RWPE1 (cell line): ENCODE measurements at regions not wholly inside any gene's neighbourhood (a gene's known extent, or its start where the extent isn't known, plus 50 kb on each side); places are given as distances from the start of the nearest gene placed in this dataset.

Experiments
- CTCF ChIA-PET: fragments of 350-600 bp; sonication (Branson Sonifier 250); formaldehyde crosslinking; extraction: SDS; loops from one replicate; lab custom pipeline; 2021; lab: Yijun Ruan, JAX
- POLR2A ChIA-PET: fragments of 400-600 bp; formaldehyde crosslinking; extraction: SDS; loops from one replicate; lab custom pipeline; 2020; ENCODE audit warnings: antibody characterized with exemption; ENCODE audit not compliant: low non-redundant PET; lab: Yijun Ruan, JAX
- DNase-seq: peaks from one replicate; pipeline ENCODE4 v3.0.0; 2012; ENCODE audit warnings: low spot score
- H3K27ac ChIP-seq: fragments of 450-650 bp; 2 replicates; pipeline ENCODE4 v1.5.1; 2017
- TF ChIP-seq, protein P1 (sequence below): fragments of 450-650 bp; conservative IDR thresholded peaks from 2 replicates; pipeline ENCODE4 v1.5.1; 2017; ENCODE audit warnings: low read depth, mild to moderate bottlenecking

GRCh38 chr5:135190416-135191083, 156.5 kb upstream of the PITX1 start:
- DNase-seq: no peak
- CTCF ChIA-PET: interaction anchor here (0.5 to 1.8 kb wide), 38 partner anchors 12 to 453 kb away, joined by 3 to 32 read pairs (median 4); partner anchors contain the start of gene PITX1
- POLR2A ChIA-PET: interaction anchor here (0.6 kb wide), 1 partner anchor 284 kb away, joined by 7 read pairs; no protein-coding TSS in a partner anchor
- TF ChIP-seq, protein P1, sequence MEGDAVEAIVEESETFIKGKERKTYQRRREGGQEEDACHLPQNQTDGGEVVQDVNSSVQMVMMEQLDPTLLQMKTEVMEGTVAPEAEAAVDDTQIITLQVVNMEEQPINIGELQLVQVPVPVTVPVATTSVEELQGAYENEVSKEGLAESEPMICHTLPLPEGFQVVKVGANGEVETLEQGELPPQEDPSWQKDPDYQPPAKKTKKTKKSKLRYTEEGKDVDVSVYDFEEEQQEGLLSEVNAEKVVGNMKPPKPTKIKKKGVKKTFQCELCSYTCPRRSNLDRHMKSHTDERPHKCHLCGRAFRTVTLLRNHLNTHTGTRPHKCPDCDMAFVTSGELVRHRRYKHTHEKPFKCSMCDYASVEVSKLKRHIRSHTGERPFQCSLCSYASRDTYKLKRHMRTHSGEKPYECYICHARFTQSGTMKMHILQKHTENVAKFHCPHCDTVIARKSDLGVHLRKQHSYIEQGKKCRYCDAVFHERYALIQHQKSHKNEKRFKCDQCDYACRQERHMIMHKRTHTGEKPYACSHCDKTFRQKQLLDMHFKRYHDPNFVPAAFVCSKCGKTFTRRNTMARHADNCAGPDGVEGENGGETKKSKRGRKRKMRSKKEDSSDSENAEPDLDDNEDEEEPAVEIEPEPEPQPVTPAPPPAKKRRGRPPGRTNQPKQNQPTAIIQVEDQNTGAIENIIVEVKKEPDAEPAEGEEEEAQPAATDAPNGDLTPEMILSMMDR: no peak
- peak overlapping the region; percentile 92 for H3K27ac ChIP-seq

DNA sequence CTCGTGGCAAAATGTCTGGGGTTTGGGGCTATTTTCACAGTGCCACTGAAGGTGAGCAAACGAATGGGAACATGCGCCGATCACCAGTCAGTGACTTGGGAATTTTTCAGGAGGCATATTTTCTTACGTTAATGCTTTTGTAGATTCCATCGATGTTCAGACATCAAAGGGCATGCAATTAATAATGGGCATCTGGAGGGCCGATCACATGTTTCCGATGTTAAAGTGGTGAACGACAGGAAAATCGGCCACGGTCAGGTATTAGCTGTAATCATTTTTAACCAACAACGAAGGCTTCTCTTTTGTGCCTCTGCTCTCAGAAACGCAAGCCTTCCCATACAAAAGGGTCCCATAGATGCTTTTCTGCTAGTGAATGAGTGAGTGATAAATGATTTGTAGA, 155.0 kb upstream of the PITX1 start:
- ChIA-PET CTCF (interaction anchor here (0.6 to 0.9 kb wide), 2 partner anchors 143 to 157 kb away, joined by 3 to 4 read pairs; no protein-coding TSS in a partner anchor), POLR2A (no interaction called here)
- TF ChIP-seq, protein P1: no peak
- H3K27ac ChIP-seq: no peak overlapping the region
- no peak for DNase-seq

- POLR2A ChIA-PET: no interaction called here
- no peak for DNase-seq
- CTCF ChIA-PET: interaction anchor here (0.6 to 1.2 kb wide), 4 partner anchors 111 to 156 kb away, joined by 3 to 4 read pairs (median 4); no protein-coding TSS in a partner anchor
- TF ChIP-seq, protein P1: no peak
- no peak overlapping the region for H3K27ac ChIP-seq
Observed at GRCh38 chr5:135188233-135188914, 154.3 kb upstream of the PITX1 start.

DNA sequence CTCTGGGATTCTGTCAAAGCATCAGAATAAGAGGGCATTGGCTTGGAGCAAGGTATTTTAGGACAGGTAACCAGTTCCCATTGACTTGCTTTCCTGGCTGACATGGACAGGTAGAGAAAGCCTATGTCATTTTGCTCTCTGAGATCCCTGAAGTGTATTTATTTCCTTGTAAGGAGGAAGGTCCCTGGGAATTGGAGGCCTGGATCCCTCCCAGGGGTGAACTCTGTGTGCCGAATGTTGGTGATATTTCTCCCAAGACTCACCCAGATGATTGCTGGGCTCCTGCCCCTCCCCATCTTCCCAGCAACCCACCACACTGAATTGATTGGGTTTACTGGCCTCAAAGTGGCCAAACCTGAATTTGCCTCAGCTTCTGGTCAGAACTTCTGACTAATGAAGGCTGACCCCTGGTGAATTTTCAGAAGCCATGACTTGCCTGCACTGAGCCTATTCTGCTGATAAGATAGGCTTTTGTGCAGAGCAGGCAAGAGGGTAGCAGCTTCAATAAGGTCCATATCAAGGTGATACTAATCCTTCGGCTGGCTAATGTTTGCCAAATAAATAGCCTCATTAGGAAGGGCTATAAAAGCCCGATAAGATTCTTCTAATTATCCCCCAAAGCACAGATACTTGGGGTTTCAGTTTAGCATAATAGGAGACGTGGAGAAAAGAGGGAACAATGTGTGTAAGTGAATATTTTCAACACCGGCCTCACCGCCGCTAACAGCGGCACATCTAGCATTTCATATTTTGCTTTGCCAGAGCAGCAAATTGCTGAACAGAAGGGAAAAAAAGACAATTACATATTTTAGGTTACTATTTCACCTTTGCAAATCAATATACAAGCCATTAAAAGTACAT, 152.9 kb upstream of the PITX1 start:
- ChIA-PET POLR2A (no interaction called here), CTCF (interaction anchor here (0.6 to 1.5 kb wide), 21 partner anchors 15 to 889 kb away, joined by 3 to 7 read pairs (median 4); no protein-coding TSS in a partner anchor)
- peak overlapping the region; percentile 75 for H3K27ac ChIP-seq

GRCh38 chr5:135185481-135186065, 151.5 kb upstream of the PITX1 start:
- DNase-seq: no peak
- H3K27ac ChIP-seq: peak overlapping the region; percentile 56
- CTCF ChIA-PET: interaction anchor here (0.6 to 1.1 kb wide), 2 partner anchors 31 to 91 kb away, joined by 3 read pairs; no protein-coding TSS in a partner anchor
- POLR2A ChIA-PET: no interaction called here
- TF ChIP-seq, protein P1: no peak

More for the DNA sequence above, 152.9 kb upstream of the PITX1 start:
- peak; percentile 66 for DNase-seq
- TF ChIP-seq, protein P1: peak; percentile 60
